ENCODE measurements at regions not wholly inside any gene's neighbourhood (a gene's known extent, or its start where the extent isn't known, plus 50 kb on each side); places are given as distances from the start of the nearest gene placed in this dataset.

- Mint-ChIP-seq H3K4me1 (no peaks in the 10 kb centered on the region), H3K9me3 (no peaks in the 10 kb centered on the region), H3K27ac (no peak overlapping the region), H3K4me3 (no peak overlapping the region), H3K36me3 (ENCODE audit: low read depth) (no peaks in the 10 kb centered on the region), H3K27me3 (no peaks in the 10 kb centered on the region)
- ATAC-seq (ENCODE audit: low read depth), result no peak
- intact Hi-C loops (cut with micrococcal nuclease), result no loop called here
- CTCF ChIA-PET, result no interaction called here
- POLR2A ChIA-PET, result no interaction called here
- DNase-seq, result no peak
- TF ChIP-seq CTCF (IDR thresholded peaks at IDR 0.05), result no peak
These were observed 536.8 kb upstream of the JAG1 start for GRCh38 chr20:11210611-11211010.

GRCh38 chr20:11212272-11212671, 538.5 kb upstream of the JAG1 start:
- Mint-ChIP-seq H3K36me3 (ENCODE audit: low read depth) (no peaks in the 10 kb centered on the region), H3K27ac (no peak overlapping the region), H3K27me3 (no peaks in the 10 kb centered on the region), H3K4me1 (no peaks in the 10 kb centered on the region), H3K4me3 (no peak overlapping the region), H3K9me3 (no peaks in the 10 kb centered on the region)
- CTCF ChIA-PET, result no interaction called here
- DNase-seq (no peak), ATAC-seq (ENCODE audit: low read depth) (no peak)
- intact Hi-C loops (cut with micrococcal nuclease), result no loop called here
- TF ChIP-seq CTCF (IDR thresholded peaks at IDR 0.05), result no peak
- POLR2A ChIA-PET, result no interaction called here

- intact Hi-C loops (cut with micrococcal nuclease), result no loop called here
- Mint-ChIP-seq H3K36me3 (ENCODE audit: low read depth) (no peaks in the 10 kb centered on the region), H3K4me3 (no peak overlapping the region), H3K27ac (no peak overlapping the region), H3K27me3 (no peaks in the 10 kb centered on the region), H3K4me1 (no peaks in the 10 kb centered on the region), H3K9me3 (no peaks in the 10 kb centered on the region)
- no peak for DNase-seq
- no peak for TF ChIP-seq CTCF (IDR thresholded peaks at IDR 0.05)
- ChIA-PET POLR2A (no interaction called here), CTCF (no interaction called here)
- no peak for ATAC-seq (ENCODE audit: low read depth)
These were observed 539.1 kb upstream of the JAG1 start for GRCh38 chr20:11212902-11213301.

GRCh38 chr20:11214256-11214840, 540.5 kb upstream of the JAG1 start:
- Mint-ChIP-seq H3K4me3 (no peak overlapping the region), H3K27me3 (no peaks in the 10 kb centered on the region), H3K36me3 (ENCODE audit: low read depth) (no peaks in the 10 kb centered on the region), H3K27ac (no peak overlapping the region), H3K4me1 (no peaks in the 10 kb centered on the region), H3K9me3 (no peaks in the 10 kb centered on the region)
- no peak for TF ChIP-seq CTCF (IDR thresholded peaks at IDR 0.05)
- POLR2A ChIA-PET, result no interaction called here
- ATAC-seq (ENCODE audit: low read depth) (no peak), DNase-seq (no peak)
- intact Hi-C loops (cut with micrococcal nuclease), result no loop called here
- CTCF ChIA-PET, result interaction anchor here (1.1 kb wide), 1 partner anchor 9 kb away, joined by 4 read pairs; no protein-coding TSS in a partner anchor

GRCh38 chr20:11216451-11217314, 542.9 kb upstream of the JAG1 start:
- DNase-seq (no peak), ATAC-seq (ENCODE audit: low read depth) (no peak)
- ChIA-PET POLR2A (no interaction called here), CTCF (interaction anchor here (0.8 kb wide), 1 partner anchor 12 kb away, joined by 3 read pairs; no protein-coding TSS in a partner anchor)
- Mint-ChIP-seq H3K4me3 (no peak overlapping the region), H3K36me3 (ENCODE audit: low read depth) (no peaks in the 10 kb centered on the region), H3K9me3 (no peaks in the 10 kb centered on the region), H3K27me3 (no peaks in the 10 kb centered on the region), H3K4me1 (no peaks in the 10 kb centered on the region), H3K27ac (no peak overlapping the region)
- intact Hi-C loops (cut with micrococcal nuclease), result no loop called here
- TF ChIP-seq CTCF (IDR thresholded peaks at IDR 0.05), result no peak

All from activated B cell treated with CpG ODN at 0.5 μM for 24 hours (primary cell).